HG02973 (cell line): ENCODE measurements at regions not wholly inside any gene's neighbourhood (a gene's known extent, or its start where the extent isn't known, plus 50 kb on each side); places are given as distances from the start of the nearest gene placed in this dataset.

Source experiments
- ATAC-seq: cut with Tn5 transposase; IDR thresholded peaks from one replicate; pipeline ENCODE4 v1.9.1; 2021; ENCODE audit warnings: moderate library complexity; ENCODE audit not compliant: unreplicated experiment

GRCh38 chr11:116601814-116602636 is 170.8 kb downstream of the BUD13 start:
- no peak for ATAC-seq

GRCh38 chr11:116600930-116601329 is 171.9 kb downstream of the BUD13 start:
- ATAC-seq: no peak

- no peak for ATAC-seq
These were observed 174.2 kb downstream of the BUD13 start for GRCh38 chr11:116598556-116598955.

- ATAC-seq: no peak
These were observed 174.8 kb downstream of the BUD13 start for GRCh38 chr11:116598036-116598435.

- ATAC-seq: no peak
These were observed 176.2 kb downstream of the BUD13 start for GRCh38 chr11:116596346-116597260.

- ATAC-seq: no peak
These were observed 177.4 kb downstream of the BUD13 start for GRCh38 chr11:116595305-116595880.

- ATAC-seq: no peak
These were observed 181.8 kb downstream of the BUD13 start for GRCh38 chr11:116590844-116591570.

- ATAC-seq: no peak
These were observed 183.4 kb downstream of the BUD13 start for GRCh38 chr11:116589402-116589801.

GRCh38 chr11:116586392-116586791 is 186.4 kb downstream of the BUD13 start:
- ATAC-seq: no peak

- no peak for ATAC-seq
These were observed 190.2 kb downstream of the BUD13 start for GRCh38 chr11:116582571-116582970.

GRCh38 chr11:116581349-116581748 is 191.4 kb downstream of the BUD13 start:
- ATAC-seq: no peak

- no peak for ATAC-seq
These were observed 192.0 kb downstream of the BUD13 start for GRCh38 chr11:116580799-116581198.

GRCh38 chr11:116579857-116580727 is 192.7 kb downstream of the BUD13 start:
- no peak for ATAC-seq

GRCh38 chr11:116579031-116579653 is 193.6 kb downstream of the BUD13 start:
- no peak for ATAC-seq

- no peak for ATAC-seq
These were observed 194.8 kb downstream of the BUD13 start for GRCh38 chr11:116577956-116578355.

- no peak for ATAC-seq
These were observed 195.5 kb downstream of the BUD13 start for GRCh38 chr11:116577273-116577672.

GRCh38 chr11:116576526-116576925 is 196.3 kb downstream of the BUD13 start:
- no peak for ATAC-seq

- no peak for ATAC-seq
These were observed 205.0 kb downstream of the BUD13 start for GRCh38 chr11:116567721-116568242.

- ATAC-seq: no peak
These were observed 209.1 kb downstream of the BUD13 start for GRCh38 chr11:116563712-116564047.
